Left forelimb (tissue), 1 donor: ENCODE measurements at regions not wholly inside any gene's neighbourhood (a gene's known extent, or its start where the extent isn't known, plus 50 kb on each side); places are given as distances from the start of the nearest gene placed in this dataset.
A peak's percentile ranks its signal among the peaks of the same experiment; 100 is the strongest.
"Not testable (repeated sequence)": the region's sequence is repeated elsewhere in the genome, so short reads cannot be mapped to it uniquely, and the experiment has no call there.

ENCODE experiments used
- DNase-seq: peaks from one replicate; pipeline ENCODE4 v3.0.0-alpha.2; 2018; ENCODE audit warnings: low spot score

DNA sequence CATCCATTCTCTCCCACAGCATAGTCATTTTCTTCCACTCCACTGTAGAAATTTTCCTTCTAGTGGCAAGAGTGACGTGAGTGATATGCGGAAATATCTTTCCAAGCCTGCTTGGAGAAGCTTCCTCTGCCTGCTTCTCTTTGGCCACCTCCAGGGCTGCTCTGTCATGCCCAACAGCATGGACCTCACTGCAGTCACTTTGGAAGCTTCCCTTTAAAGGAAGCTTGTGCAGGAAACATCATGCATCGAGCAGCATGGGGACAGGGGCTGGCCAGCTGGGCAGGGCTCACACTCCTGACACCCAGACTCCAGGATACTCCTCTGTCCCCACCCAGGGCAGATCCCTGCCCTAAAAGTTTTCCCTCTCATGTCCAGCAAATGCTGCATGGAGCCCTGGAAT is 241.6 kb downstream of the ANKRD30B start:
- DNase-seq, result not testable (repeated sequence)

GRCh38 chr18:14991934-14992445 is 244.0 kb downstream of the ANKRD30B start:
- not testable (repeated sequence) for DNase-seq

GRCh38 chr18:14992758-14993157 is 244.8 kb downstream of the ANKRD30B start:
- DNase-seq, result not testable (repeated sequence)

- not testable (repeated sequence) for DNase-seq
Measured at GRCh38 chr18:14995023-14995422, 247.1 kb downstream of the ANKRD30B start.

DNA sequence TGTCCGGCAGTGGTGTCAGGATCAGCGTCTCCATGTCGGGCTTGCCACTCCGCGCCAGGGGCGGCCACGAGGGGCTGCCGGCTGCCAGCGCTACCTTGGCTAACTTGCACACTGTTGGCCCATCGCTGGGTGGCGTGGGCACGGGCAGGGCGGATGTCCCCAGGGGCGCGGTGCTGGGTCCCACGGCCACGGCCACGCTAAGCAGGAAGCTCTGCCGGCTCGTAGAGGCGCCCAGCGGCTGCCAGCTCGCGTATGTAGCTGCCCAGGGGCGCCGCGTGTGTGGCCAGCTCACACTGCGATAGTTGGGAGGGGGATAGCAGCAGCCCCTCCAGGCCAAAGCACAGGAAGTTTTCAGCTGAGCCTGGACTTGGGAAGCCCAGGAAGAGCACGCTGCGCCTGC is 249.4 kb downstream of the ANKRD30B start:
- peak; percentile 55 for DNase-seq

DNA sequence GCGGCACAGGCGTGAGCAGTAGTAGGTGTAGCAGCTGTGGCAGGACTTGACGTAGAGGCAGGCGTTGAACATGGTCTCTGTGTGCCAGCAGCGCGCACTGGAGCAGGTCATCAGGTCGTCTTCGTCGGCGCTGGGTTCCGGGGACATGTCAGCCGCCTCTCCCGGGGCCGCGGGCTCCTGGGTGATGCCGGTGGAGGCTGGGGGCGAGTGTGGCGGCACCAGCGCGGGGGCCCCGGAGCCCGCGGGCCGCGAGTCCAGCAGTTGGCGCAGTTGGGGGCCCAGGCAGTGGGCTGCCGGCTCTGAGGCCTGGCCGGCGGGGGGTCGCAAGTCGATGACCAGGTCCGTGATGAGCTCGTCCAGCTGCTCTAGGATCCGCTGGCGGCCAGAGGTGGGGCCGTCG is 249.9 kb downstream of the ANKRD30B start:
- peak; percentile 55 for DNase-seq

DNA sequence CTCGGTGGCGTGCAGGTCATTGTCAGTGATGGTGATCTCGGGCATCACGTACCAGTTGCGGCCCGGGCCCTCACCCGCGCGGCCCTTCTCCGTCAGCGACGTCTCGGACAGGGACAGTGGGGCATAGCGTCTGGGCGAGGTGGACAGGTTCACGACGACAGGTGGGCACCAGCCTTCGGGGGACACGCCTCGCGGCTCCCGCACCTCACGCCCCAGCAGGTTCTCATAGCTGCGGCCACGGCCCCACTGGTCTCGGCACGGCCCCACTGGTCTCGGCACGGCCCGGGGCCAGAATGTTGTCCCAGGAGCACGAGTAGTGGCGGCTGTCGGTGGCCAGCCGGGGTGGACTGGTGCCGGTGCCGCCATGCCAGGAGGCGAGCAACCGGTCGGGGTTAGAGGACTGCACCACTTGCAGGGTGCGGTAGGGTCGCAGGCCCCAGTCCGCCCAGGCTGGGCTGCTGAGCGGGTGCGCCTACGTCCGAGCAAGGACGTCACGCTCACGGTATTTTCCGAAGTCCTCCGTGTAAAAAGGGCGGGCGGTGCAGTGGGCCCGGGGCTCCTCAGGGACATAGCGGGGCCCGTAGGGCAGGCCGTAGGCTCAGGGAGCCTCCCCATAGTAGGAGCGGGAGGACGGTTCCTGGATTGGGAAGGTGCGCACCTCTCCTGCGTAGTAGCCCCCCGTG is 250.5 kb downstream of the ANKRD30B start:
- peak; percentile 56 for DNase-seq

GRCh38 chr18:14999085-14999975 is 251.4 kb downstream of the ANKRD30B start:
- no peak for DNase-seq

GRCh38 chr18:15000119-15001037 is 252.4 kb downstream of the ANKRD30B start:
- DNase-seq, result not testable (repeated sequence)

DNA sequence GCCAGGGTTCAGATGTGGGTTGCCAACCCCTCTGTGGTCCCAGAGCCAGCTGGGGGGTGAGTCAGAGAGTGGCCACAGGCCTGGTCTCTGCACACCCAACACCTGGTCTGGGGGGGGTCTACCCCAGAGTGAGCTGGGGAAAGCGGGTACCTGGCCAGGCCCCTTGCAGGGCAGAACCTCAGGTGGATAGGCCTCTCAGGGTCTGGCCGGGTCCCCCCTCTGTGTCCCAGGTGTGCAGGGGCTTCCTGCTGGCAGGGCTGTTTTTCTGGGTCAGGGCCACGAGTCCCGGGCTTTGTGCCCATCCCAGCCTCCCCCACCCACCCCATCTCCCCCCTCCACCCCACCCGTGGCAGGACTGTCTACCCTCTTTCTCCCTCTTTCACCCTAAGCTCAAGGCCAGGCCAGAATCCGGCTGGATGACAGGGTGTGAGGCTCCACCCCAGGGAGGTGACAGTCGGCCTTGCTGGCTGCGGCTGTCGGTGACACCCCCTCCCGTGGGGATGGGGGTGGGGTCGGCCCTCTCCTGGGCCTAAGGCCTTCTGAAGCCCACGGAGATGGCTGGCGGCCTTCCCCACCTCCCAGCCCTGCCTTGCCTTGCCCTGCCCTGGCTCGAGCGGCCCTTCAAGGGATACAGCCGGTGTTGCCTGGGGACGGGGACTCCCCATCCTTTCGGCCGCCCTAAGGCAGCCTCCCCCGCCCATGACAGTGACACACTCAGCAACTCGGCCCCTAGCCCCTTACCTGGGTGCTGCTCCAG is 253.2 kb downstream of the ANKRD30B start:
- not testable (repeated sequence) for DNase-seq

DNA sequence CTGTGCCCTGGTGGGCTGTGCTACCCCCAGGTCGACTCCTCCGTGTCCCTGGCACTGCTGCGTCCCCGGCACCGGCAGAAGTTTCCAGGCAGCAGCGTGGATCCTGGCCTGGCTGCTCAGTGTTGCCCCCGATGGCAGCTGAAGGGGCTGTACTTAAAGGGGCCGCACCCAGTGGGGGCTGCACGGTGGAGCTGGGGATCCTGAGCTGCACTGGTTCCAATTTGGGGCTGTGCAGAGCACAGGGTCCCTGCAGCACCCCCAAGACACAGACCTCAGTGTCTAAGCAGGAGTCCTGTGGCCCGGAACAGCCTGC is 253.8 kb downstream of the ANKRD30B start:
- not testable (repeated sequence) for DNase-seq

DNA sequence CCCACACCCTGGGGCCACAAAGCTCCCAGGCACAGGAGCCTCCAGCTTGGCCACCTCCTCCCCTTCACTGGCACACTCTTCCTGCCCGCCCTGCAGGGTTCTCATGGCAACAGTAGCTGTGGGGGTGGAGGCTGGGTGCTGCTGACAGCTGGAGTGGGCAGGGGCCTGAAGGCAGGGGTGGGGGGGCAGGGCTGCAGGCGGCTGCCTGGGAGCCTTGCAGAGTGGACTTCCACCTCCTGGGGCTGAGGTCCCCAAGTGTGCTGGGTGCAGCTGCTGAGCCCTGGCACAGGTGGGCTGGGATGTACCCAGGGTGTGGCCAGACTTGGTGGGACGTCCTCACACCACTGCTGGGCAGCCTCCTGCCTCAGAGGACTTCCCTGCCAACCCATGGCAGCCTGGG is 254.8 kb downstream of the ANKRD30B start:
- DNase-seq, result not testable (repeated sequence)

- not testable (repeated sequence) for DNase-seq
Measured at GRCh38 chr18:15003231-15003630, 255.3 kb downstream of the ANKRD30B start.

DNA sequence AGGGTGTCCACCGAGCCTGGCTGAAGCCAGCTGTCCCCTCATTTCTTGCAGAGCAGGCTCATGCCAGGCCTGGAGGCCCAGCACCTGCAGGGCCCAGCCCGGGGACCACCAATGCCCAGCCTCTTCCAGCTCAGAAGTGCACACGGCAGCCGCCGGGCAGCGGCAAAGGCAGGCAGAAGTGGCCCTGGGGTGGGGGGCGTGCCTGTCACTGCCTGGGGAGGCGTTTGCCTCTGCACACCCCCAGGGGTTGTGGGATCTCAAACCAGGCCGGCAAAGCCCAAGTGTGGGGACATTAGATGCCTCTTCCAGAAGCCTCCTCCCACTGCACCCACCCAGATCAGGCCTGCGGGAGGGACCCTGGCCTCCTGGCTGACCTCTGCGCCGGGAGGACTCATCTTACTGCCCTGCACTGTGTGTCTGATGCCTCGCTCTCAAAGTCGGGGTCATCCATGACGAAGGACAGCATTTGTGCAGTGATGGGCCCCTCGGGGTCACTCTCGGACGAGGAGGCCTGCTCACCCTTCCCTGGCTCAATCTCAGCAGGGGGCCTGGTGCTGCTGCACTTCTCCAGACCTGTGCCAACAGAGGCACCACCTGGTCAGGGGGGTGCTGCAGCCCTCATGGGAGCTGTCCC is 255.8 kb downstream of the ANKRD30B start:
- not testable (repeated sequence) for DNase-seq

GRCh38 chr18:15004270-15004973 is 256.4 kb downstream of the ANKRD30B start:
- not testable (repeated sequence) for DNase-seq

- no peak for DNase-seq
Measured at GRCh38 chr18:15005313-15006130, 257.6 kb downstream of the ANKRD30B start.

- DNase-seq, result not testable (repeated sequence)
Measured at GRCh38 chr18:15006616-15007015, 258.6 kb downstream of the ANKRD30B start.

DNA sequence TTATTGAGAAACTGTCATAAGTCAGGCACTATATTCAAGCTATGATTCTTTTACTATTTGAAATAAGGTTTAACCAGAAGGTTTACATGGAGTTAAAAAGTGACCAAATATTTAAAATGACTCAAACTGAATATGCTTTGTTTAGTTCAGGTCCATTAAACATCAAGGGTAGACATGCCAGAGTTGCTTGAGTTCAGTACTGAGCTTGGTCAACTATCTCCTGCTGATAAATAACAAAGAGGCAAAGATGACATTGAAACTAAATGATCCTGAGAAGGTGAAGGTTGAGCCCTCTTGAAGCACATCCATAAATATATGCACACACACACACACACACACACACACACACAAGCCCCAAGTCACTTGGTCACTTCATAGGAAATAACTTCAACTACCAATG is 278.1 kb downstream of the ANKRD30B start:
- DNase-seq, result not testable (repeated sequence)

- DNase-seq, result not testable (repeated sequence)
Measured at GRCh38 chr18:15028037-15028436, 280.1 kb downstream of the ANKRD30B start.
